CD4-positive, alpha-beta T cell treated with Interleukin-15 for 1 hour (primary cell): ENCODE measurements at regions not wholly inside any gene's neighbourhood (a gene's known extent, or its start where the extent isn't known, plus 50 kb on each side); places are given as distances from the start of the nearest gene placed in this dataset.
"Not testable (repeated sequence)": the region's sequence is repeated elsewhere in the genome, so short reads cannot be mapped to it uniquely, and the experiment has no call there.

Source experiments
- DNase-seq: peaks from one replicate; pipeline ENCODE4 v3.0.0-alpha.2; 2020

DNA sequence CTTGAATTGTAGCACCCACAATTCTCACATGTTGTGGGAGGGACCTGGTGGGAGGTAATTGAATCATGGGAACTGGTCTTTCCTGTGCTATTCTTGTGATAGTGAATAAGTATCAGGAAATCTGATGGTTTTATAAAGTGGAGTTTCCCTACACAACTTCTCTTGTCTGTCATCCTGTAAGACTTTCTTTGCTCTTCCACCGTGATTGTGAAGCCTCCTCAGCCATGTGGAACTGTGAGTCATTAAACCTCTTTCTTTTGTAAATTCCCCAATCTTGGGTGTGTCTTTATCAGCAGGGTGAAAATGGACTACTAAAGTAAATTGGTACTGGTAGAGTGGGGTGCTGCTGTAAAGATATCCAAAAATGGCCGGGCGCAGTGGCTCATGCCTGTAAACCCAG lies 215.6 kb downstream of the LIG4 start:
- no peak for DNase-seq

GRCh38 chr13:107994137-107994536 lies 221.2 kb downstream of the LIG4 start:
- DNase-seq: no peak

DNA sequence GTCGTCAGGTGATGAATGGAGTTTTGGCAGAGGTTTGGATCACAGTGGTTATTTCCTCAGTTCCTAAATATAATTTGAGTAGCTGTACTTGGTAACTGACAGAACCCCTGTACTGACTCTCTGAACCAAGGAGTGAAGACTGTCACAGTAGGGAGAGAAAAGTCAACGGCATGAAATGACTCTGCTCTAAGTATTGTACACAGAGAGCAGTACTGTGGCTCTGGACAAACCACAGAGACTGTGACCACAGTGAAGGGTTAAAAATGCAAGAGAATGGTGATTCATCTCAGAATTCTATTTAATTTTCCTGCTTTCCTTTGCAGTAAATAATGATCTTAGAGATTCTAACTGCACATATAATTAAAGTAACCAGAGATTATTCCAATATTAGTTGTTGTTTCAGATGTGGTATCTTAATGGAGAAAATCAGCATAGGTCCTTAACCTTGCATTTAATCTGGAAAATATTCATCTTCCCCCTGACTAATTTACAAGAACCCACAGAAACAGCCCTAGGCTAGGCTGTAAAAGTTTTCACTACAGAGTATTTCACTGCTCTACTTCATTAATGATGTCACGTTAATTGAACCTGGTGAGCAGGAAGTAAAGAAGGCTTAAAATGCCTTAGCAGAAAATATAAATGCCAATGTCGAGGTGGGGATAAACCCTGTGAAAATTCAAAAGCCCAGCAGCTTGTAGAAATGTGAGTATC lies 221.9 kb downstream of the LIG4 start:
- DNase-seq: no peak

DNA sequence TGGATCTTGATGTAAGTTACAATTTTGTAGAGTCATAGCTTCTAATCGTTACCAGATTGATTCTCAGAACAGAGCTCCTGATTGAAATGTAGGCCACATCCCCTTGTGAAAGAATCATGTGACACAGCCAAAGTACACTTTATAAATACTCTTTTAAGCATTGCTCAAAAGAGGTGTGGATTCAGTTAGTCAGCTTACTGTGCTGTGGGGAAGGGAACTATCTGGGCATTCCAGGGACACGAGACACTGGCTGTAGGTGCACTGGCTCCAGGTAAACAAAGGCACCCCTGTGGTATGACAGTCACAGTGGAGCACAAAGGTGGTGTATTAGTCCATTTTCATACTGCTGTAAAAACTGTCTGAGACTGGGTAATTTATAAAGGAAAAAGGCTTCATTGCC lies 222.8 kb downstream of the LIG4 start:
- no peak for DNase-seq

DNA sequence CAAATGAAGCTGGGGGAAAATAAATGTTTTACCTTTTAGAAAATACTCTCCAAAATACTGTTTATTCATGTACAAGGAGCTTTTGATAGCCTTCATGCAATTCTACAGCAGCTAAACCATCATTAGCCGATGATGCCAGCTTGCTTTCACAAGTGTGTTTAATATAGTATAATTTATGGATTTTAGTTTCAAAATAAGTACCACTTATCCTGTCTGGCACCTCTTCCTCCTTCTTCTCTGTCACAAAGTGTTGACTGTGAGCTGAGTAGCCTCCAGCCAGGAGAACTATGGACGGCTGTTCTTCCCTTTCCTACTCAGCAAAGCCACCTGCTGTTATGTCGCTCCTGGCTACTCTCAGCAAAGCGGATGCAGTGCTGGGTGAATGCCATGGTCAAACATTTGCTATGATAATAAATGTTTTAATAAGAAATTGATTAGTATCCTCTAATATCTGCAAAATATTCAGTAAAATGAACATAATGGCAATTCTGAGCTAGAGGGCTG lies 238.2 kb downstream of the LIG4 start:
- DNase-seq: no peak

DNA sequence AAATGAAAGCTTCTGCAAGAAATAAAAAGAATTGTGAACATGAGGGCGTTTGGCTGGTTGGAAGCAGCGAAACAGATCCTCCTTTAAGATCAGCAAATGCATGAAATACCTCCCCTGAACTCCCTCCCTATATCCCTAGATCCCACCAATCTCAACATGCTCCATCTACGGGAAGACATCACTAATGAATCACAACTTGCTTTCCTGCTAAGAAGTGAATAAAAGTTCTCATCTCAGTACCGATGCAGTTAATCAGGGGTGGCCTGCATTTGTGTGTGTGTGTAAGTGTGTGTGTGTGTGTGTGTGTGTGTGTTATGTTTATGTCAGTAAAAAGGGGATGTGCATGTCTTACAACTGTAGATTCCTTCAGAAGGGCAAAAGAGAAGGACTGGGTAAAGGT lies 238.7 kb downstream of the LIG4 start:
- no peak for DNase-seq

- DNase-seq: no peak
Measured at GRCh38 chr13:107974409-107974808, 240.9 kb downstream of the LIG4 start.

DNA sequence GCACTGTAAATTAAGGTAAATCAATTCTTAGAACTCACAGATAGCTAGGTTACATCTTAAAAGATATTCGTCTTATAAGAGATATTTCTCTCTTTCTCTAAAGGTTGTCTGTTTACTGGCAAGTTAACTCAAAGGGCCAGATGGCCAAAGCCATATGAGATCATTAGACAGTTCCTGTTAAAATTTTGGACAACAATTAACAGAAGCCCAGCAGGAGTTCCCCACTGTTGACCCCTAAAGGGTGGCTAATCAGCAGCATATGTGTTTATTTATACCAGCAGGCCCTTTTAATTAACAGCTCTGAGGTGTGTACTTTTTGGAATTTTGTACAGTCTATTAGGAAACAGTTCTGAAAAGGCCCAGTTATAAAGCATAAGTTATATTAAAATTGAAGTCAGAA lies 245.8 kb downstream of the LIG4 start:
- no peak for DNase-seq

- DNase-seq: no peak
Measured at GRCh38 chr13:107968470-107968869, 246.9 kb downstream of the LIG4 start.

GRCh38 chr13:107964395-107964794 lies 250.9 kb downstream of the LIG4 start:
- DNase-seq: no peak

DNA sequence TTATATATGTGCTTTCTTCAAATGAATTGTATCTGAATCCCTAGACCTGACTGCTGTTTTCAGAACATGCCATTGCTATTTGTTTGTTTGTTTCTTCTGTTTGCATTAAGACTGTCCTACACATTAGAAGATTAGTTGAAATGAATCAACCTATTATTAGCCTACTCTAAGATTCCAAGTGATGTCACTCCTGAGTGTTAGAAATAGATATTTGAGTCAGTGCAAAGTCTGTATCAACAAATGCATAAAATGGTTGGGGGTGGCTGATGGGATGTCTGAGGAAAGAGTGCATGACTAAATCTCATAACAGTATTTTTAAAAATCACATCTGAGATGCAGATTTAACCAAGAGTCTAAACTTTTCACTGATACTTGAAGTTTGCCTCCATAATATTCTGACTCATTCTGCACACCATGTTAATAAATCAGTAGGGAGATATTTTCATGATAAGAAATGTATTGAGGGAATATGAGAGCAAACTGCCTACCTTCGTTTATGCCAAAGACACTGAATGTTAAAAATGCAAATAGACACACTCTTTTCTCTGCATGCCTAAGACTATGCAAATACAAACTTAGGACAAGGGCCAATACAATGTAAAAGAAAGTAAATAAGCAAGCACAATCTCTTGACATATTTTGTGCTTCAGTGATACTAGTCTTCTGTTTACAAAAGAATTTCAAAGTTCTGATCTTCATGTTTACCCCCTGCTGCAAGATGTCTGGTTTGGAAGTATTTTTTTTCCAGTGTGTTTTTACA lies 253.3 kb downstream of the LIG4 start:
- no peak for DNase-seq

DNA sequence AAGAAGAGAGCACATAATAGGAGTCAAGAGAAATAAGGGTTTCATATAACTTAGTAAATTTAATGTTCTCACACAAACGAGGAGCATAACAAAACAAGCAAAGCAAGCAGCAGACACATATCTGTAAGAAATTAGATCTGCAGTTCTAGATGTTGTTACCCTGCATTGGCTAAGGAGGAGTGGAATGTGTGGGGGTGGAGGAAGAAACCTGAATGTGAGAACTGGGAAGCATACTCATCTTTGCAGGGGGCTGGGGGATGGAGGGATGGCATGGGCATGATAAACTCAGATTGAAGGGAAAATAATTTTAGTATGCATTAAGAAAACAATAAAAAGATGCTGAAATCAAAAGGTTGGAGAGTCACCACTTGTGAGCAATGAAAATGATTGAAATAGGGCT lies 255.0 kb downstream of the LIG4 start:
- DNase-seq: no peak

DNA sequence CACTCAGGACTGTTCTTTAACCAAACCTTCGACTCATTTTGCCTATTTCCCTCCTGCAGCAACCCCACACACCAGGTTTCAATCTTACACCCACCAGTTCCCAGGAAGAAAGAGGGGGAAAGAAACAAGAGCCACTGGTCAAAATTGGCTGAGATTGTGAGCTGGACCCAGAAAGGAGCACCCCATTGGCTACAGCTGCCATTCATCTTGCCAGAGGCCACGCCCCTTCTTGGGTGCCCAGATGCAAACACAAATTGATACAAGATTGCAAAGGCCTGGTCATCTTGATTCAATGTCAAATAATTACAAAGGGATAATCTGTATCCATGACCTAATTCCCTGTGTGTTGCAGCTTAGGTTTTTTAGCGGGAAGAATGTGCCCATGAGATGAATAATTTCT lies 258.4 kb downstream of the LIG4 start:
- no peak for DNase-seq

GRCh38 chr13:107942030-107942617 lies 273.2 kb downstream of the LIG4 start:
- no peak for DNase-seq

GRCh38 chr13:107941345-107942029 lies 273.8 kb downstream of the LIG4 start:
- no peak for DNase-seq

GRCh38 chr13:107937848-107938247 lies 277.5 kb downstream of the LIG4 start:
- DNase-seq: no peak

- no peak for DNase-seq
Measured at GRCh38 chr13:107931056-107931455, 284.3 kb downstream of the LIG4 start.

DNA sequence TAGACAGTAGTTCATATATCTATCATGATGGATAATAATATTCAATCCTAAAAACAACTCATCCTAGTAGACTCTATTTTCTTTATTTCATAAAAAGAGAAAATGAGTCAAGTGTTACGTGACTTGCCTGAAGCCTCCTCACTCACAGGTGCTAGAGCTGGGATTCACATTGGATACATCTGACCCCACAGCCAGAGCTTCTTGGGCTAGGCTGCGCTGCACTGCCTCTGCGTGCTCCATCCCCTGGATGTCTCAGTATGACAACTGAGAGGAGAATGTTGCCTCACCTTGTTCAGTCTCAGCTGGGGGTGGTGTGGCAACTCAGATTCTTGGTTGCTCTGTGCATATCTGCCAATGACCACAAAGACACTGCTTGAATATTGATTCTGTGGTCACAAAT lies 286.6 kb downstream of the LIG4 start:
- no peak for DNase-seq

- DNase-seq: no peak
Measured at GRCh38 chr13:107927557-107927956, 287.8 kb downstream of the LIG4 start.

DNA sequence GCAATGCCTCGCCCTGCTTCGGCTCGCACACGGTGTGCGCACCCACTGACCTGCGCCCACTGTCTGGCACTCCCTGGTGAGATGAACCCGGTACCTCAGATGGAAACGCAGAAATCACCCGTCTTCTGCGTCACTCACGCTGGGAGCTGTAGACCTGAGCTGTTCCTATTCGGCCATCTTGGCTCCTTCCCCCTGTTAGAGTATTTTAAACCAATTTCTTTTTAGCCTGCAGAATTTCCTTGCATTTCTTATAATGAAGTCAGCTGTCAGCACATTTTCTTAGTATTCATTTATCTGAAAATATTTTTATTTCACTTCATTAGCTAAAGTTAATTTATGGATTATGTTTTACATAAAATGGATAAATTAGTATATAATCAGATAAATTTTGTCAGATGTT lies 288.8 kb downstream of the LIG4 start:
- DNase-seq: not testable (repeated sequence)

- not testable (repeated sequence) for DNase-seq
Measured at GRCh38 chr13:107916902-107917301, 298.4 kb downstream of the LIG4 start.

- no peak for DNase-seq
Measured at GRCh38 chr13:107912745-107913144, 302.6 kb downstream of the LIG4 start.

DNA sequence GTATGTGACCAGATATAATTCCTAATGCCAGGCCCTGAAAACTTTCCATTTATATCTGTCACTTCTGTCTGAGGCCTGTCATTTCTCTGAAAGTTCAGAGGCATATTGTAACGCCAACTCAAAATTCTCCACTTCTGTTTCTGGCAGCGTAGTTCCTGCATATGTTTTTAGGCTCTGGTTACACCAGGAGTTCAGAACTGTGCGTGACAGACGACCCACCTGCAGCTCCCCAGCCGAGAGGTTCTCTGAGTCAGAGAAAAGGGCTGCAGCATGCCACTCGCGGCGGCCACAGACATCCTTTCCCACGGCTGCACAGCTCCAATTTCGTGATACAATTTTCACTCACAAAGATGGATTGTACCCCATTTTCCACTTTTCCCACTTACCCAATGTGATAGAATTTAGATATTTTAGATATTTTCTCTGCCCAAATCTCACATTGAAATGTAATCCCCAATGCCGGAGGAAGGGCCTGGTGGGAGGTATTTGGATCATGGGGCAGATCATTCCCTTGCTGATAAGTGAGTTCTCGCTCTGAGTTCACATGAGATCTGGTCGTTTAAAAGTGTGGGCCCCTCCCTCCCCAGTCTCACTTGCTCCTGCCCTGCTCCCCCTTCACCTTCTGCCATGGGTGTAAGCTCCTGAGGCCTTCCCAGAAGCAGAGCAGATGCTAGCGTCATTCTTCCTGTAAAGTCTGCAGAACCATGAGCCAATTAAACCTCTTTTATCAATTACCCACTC lies 308.1 kb downstream of the LIG4 start:
- DNase-seq: no peak
